A549 (cell line): ENCODE measurements at regions not wholly inside any gene's neighbourhood (a gene's known extent, or its start where the extent isn't known, plus 50 kb on each side); places are given as distances from the start of the nearest gene placed in this dataset.

Source experiments
- BHLHE40 ChIP-seq: IDR thresholded peaks from 2 replicates; pipeline ENCODE4 v1.6.1; 2012; ENCODE audit warnings: low read depth, low read length, inconsistent platforms
- CBX8 ChIP-seq: fragments of 200-600 bp; sonication (generic); IDR thresholded peaks from 2 replicates; pipeline ENCODE4 v1.6.1; 2016
- CEBPB ChIP-seq, 2 experiments: fragments of >200 bp in 1 of 2; sonication (Bioruptor Twin) in 1 of 2; formaldehyde crosslinking in 1 of 2; IDR thresholded peaks; 2 replicates each; pipeline ENCODE4 v1.6.1; 2012 to 2016
- EP300 ChIP-seq, 2 experiments: fragments of >200 bp; sonication (Bioruptor Twin); formaldehyde crosslinking; IDR thresholded peaks; 2 replicates in 1 of 2; 3 replicates in 1 of 2; pipeline ENCODE4 v1.6.1; 2016 to 2017
- HDAC2 ChIP-seq: fragments of 200-600 bp; sonication (generic); IDR thresholded peaks from 2 replicates; pipeline ENCODE4 v1.6.1; 2016
- HOXA7 ChIP-seq: fragments of 250-450 bp; sonication (Bioruptor Pico); IDR thresholded peaks from 2 replicates; pipeline ENCODE4 v1.5.0; 2020; ENCODE audit warnings: mild to moderate bottlenecking, moderate library complexity
- MAZ ChIP-seq: fragments of 150-350 bp; IDR thresholded peaks from 2 replicates; pipeline ENCODE4 v1.6.1; 2014; ENCODE audit warnings: antibody characterized with exemption, low read depth, low read length, borderline replicate concordance
- RCOR1 ChIP-seq: fragments of 150-350 bp; IDR thresholded peaks from 2 replicates; pipeline ENCODE4 v1.6.1; 2014; ENCODE audit warnings: antibody characterized with exemption, low read length, low read depth
- SMC3 ChIP-seq: fragments of >200 bp; sonication (Bioruptor Twin); formaldehyde crosslinking; IDR thresholded peaks from 3 replicates; pipeline ENCODE4 v1.6.1; 2018; ENCODE audit warnings: inconsistent platforms
- ZFP36 ChIP-seq: fragments of 450-650 bp; IDR thresholded peaks from 2 replicates; pipeline ENCODE4 v1.6.1; 2014; ENCODE audit warnings: borderline replicate concordance; ENCODE audit not compliant: partially characterized antibody
- TF ChIP-seq, protein P1 (sequence below): fragments of >200 bp; sonication (Bioruptor Twin); formaldehyde crosslinking; IDR thresholded peaks from 3 replicates; pipeline ENCODE4 v1.5.1; 2016
- TF ChIP-seq, protein P2 (sequence below): fragments of 200-600 bp; sonication (generic); IDR thresholded peaks from 2 replicates; pipeline ENCODE4 v1.6.1; 2016; ENCODE audit warnings: antibody characterized with exemption, mild to moderate bottlenecking, moderate library complexity
- TF ChIP-seq, protein P3 (sequence below): fragments of >200 bp; sonication (Bioruptor Twin); formaldehyde crosslinking; IDR thresholded peaks from 2 replicates; pipeline ENCODE4 v1.6.1; 2016
- TF ChIP-seq, protein P4 (sequence below): IDR thresholded peaks from 2 replicates; pipeline ENCODE4 v1.6.1; 2012

GRCh38 chr3:102193255-102193654 is 241.6 kb upstream of the ZPLD1 start:
- TF ChIP-seq, protein P1, sequence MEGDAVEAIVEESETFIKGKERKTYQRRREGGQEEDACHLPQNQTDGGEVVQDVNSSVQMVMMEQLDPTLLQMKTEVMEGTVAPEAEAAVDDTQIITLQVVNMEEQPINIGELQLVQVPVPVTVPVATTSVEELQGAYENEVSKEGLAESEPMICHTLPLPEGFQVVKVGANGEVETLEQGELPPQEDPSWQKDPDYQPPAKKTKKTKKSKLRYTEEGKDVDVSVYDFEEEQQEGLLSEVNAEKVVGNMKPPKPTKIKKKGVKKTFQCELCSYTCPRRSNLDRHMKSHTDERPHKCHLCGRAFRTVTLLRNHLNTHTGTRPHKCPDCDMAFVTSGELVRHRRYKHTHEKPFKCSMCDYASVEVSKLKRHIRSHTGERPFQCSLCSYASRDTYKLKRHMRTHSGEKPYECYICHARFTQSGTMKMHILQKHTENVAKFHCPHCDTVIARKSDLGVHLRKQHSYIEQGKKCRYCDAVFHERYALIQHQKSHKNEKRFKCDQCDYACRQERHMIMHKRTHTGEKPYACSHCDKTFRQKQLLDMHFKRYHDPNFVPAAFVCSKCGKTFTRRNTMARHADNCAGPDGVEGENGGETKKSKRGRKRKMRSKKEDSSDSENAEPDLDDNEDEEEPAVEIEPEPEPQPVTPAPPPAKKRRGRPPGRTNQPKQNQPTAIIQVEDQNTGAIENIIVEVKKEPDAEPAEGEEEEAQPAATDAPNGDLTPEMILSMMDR = no peak
- TF ChIP-seq MAZ (no peak), SMC3 (no peak), RCOR1 (no peak), EP300 (IDR thresholded peaks at IDR 0.05) (no peak), BHLHE40 (no peak), ZFP36 (no peak), HOXA7 (CRISPR knock-in tag) (no peak), HDAC2 (no peak), CEBPB (IDR thresholded peaks at IDR 0.05) (no peak), CBX8 (no peak)
- TF ChIP-seq, protein P2, sequence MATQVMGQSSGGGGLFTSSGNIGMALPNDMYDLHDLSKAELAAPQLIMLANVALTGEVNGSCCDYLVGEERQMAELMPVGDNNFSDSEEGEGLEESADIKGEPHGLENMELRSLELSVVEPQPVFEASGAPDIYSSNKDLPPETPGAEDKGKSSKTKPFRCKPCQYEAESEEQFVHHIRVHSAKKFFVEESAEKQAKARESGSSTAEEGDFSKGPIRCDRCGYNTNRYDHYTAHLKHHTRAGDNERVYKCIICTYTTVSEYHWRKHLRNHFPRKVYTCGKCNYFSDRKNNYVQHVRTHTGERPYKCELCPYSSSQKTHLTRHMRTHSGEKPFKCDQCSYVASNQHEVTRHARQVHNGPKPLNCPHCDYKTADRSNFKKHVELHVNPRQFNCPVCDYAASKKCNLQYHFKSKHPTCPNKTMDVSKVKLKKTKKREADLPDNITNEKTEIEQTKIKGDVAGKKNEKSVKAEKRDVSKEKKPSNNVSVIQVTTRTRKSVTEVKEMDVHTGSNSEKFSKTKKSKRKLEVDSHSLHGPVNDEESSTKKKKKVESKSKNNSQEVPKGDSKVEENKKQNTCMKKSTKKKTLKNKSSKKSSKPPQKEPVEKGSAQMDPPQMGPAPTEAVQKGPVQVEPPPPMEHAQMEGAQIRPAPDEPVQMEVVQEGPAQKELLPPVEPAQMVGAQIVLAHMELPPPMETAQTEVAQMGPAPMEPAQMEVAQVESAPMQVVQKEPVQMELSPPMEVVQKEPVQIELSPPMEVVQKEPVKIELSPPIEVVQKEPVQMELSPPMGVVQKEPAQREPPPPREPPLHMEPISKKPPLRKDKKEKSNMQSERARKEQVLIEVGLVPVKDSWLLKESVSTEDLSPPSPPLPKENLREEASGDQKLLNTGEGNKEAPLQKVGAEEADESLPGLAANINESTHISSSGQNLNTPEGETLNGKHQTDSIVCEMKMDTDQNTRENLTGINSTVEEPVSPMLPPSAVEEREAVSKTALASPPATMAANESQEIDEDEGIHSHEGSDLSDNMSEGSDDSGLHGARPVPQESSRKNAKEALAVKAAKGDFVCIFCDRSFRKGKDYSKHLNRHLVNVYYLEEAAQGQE = no peak
- TF ChIP-seq, protein P3, sequence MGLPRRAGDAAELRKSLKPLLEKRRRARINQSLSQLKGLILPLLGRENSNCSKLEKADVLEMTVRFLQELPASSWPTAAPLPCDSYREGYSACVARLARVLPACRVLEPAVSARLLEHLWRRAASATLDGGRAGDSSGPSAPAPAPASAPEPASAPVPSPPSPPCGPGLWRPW = no peak
- TF ChIP-seq, protein P4, sequence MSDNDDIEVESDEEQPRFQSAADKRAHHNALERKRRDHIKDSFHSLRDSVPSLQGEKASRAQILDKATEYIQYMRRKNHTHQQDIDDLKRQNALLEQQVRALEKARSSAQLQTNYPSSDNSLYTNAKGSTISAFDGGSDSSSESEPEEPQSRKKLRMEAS = no peak
